Activated T-helper 1 cell treated with anti-CD3 and anti-CD28 coated beads, Interleukin-2, amount 50 U/mL, for 16 hours (primary cell): ENCODE measurements at regions not wholly inside any gene's neighbourhood (a gene's known extent, or its start where the extent isn't known, plus 50 kb on each side); places are given as distances from the start of the nearest gene placed in this dataset.
"Not testable (repeated sequence)": the region's sequence is repeated elsewhere in the genome, so short reads cannot be mapped to it uniquely, and the experiment has no call there.

Experiments used
- DNase-seq, 2 donors: peaks; one replicate each; pipeline ENCODE4 v3.0.0-alpha.2; 2020; ENCODE audit warnings: low read depth in 1 of 2, low spot score in 1 of 2

DNA sequence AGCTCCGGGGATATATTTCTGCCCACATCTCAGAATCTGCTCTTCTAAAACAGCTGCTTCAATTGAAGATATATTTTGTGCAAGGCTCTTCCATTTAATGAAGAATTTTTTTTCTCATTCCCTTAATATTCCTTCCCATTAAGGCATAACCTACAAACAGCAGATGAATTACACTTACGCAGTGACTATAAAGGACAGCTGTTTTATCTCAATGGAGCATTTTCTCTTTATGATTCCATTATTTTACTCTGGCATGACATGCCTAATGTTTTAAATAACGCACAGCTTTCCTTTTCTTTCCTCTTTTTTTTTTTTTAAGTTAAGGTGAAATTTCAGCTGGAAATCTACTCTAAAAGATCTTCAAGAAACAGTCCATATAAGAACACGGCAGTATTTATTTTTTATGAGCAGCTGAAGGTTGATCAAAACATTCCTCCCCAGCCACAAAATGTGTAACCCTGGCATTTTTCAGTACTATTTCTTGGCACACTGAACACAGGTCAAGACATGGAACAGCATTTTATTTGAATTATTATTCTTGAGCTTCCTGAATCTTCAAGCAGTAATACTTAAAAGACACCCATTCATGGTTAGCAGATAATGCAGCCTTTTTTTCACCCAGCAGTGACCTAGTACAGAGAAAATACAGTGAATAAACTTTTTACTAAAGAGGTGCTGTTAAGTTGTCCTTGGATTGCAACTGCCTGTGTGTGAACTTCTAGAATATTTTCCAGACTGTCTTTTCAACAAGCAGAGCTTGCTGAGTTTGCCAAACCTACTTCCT is 118.1 kb upstream of the FOXN3 start:
- no peak for DNase-seq

DNA sequence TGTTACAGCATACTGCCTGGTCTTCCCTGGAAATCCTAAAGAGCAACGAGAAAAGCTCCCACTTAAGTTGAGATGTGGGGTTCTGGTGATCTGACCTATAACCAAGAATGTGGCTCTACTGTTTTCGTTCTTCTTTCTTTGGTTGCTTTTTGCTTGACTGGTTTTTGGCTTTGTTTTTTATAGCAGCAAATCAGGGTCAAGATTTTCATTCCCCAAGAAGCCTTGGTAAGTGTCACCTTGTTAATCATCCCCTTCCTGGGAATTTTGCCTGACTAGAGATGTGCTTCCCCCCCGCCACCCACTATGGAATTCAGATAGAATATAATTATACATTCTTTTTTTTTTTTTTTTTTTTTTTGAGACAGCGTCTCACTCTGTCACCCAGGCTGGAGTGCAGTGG is 116.7 kb upstream of the FOXN3 start:
- DNase-seq, result no peak

DNA sequence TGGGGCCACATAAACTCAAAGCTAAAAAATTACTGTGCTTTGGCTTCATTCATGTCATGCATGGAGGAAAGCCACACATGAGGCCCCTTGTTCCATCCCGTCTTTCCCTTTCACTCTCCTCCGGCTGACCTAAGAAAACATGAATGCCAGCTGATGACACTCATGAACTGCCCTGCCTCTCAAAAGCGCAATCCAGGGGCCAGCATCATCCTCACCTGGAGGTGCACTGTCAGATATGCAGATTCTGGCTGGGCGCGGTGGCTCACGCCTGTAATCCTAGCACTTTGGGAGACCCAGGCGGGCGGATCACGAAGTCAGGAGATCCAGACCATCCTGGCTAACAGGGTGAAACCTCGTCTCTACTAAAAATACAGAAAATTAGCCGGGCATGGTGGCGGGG is 116.1 kb upstream of the FOXN3 start:
- DNase-seq, result no peak

DNA sequence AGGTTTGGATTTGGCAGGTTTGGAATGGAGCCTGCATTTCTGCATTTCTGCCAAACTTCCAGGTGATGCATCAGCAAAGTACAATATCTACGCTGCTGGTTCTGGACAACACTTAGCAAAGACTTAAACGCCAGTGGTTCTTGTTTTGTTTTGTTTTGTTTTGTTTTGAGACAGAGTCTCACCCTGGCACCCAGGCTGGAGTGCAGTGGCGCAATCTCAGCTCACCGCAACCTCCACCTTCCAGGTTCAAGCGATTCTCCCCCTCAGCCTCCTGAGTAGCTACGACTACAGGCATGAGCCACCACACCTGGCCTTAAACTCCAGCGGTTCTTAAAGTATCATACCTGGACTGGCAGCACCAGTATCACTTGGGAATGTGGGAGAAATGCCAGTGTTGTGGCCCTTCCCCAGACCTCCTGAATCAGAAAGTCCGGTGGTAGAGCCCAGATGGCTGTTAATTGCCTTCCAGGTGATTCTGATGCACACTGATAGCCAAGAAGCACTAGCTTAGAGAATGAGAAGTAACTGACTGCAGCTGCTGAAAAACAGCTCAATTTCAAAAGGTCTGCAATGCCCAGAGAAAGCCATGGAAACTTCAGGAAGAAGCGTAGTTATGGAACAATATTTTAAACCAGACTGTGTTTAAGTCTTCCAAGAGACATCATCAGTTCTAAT is 114.8 kb upstream of the FOXN3 start:
- DNase-seq, result no peak

DNA sequence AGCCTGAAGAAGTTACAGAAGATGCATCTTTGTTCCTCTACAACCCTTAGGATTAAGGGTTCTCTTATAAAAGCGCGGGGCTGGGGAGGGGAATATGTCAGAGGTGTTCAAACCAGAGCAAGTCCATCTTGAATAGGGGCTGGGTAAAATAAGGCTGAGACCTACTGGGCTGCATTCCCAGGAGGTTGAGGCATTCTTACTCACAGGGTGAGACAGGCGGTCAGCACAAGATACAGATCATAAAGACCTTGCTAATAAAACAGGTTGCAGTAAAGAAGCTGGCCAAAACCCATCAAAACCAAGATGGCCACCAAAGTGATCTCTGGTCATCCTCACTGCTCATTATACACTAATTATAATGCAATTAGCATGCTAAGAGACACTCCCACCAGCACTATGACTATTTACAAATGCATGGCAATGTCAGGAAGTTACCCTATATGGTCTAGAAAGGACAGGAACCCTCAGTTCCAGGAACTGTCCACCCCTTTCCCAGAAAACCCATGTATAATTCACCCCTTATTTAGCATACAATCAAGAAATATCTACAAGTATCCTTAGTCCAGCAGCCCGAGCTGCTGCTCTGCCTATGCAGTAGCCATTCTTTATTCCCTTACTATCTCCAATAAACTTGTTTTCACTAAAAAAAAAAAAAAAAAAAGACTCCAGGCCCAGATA is 108.1 kb upstream of the FOXN3 start:
- DNase-seq, result no peak

DNA sequence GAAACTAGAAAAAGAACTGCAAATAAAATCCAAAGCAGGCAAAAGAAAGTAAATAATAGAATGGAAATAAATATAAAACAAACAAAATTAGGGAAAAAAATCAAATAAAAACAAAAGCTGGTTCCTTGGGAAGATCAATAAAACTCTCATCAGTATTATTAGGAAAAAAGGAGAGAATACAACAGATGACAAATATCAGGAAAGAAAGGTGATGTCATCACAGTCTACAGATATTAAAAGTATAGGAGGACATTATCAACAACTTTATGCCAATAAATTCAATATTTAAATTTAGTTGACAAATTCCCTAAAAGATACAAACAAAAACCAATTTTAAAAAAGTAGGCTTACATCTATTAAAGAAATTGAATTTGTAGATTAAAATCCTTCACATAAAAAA is 107.4 kb upstream of the FOXN3 start:
- DNase-seq, result no peak

DNA sequence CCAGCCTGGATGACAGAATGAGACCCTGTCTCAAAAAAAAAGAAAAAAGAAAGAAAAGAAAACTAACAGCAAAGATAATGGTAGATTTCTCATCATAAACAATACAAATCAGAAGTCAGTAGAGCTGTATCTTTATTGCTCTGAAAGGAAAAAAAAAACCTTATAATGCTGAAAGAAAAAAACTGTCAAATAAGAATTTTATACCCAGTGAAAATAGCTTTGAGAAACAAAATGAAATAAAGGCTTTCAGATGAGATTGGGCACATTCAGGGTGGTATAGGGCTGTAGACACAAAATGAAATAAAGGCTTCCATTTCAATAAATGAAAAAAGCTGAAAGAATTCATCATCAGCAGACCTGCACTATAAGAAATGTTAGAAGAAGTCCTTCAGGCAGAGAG is 105.0 kb upstream of the FOXN3 start:
- DNase-seq, result no peak

DNA sequence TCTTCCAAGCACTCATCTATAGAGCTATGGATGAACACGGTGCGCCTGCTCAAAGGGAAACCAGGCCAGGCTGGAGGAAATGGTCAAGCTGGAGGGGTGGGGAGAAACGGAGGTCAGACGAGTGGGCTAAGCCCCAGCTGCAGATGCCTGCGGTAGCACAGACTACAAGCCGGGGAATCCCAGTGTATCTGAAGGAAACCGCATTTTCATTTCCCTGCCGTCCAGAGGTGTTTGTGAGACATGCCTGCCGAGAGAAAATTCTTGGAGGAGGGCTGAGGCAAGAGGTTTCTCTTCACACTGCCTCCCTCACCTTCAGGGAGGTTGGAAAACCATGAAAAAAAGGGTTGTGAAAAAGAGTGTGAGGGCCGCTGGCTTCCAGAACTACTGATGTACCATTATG is 102.0 kb upstream of the FOXN3 start:
- DNase-seq, result no peak

DNA sequence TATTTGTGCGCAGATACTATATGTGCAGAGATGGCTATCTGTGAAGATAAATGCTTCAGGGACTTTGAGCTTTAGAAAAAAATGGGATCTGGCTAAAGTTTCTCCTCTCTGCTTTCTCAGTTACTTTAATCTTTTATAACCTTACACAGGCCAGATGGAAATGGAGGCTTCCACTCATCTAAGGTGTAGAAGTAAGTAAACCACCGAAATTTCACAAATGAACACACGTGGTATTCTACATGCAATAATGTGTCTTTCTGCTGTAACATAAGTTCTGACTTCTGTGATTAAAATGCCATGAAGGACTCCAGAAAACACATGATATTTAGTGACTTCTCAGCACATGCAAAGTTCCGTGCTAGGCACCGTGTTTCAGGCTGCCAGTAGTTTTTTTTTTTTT is 99.1 kb upstream of the FOXN3 start:
- no peak for DNase-seq

DNA sequence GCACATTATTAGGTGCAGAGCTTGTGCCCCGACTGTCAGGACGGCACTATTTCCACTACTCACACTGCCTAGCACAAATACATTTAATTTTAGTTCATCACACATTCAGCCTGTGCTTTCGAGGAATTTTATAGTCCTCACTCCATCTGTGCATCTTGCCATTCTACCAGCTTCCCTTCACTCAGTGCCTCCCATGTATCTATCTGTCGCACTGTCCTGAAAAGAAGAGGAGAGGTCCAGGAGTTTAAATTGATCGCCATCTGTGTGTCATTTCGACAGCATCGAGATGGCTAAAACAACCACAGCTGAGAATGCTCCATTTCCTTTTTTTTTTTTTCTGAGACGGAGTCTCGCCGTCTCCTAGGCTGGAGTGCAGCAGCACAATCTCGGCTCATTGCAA is 97.6 kb upstream of the FOXN3 start:
- no peak for DNase-seq

DNA sequence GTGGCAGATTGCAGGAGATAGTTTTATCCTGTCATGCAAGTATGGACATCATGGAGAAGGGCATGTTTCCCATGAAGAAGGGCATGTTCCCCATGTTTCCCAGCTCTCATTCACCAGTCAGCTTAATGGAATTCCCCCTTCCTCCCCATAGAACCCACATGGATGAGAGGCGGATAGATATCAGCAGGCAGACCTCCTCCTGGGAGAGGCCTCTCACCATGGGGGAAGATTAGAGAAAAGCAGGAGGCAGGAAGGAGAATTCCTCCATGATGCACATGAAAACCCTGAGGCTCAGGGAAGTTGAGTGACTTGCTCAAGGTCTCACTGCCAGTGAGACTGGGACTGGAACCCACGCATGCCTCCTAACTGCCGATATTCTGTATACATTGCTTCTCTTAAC is 92.9 kb upstream of the FOXN3 start:
- no peak for DNase-seq

DNA sequence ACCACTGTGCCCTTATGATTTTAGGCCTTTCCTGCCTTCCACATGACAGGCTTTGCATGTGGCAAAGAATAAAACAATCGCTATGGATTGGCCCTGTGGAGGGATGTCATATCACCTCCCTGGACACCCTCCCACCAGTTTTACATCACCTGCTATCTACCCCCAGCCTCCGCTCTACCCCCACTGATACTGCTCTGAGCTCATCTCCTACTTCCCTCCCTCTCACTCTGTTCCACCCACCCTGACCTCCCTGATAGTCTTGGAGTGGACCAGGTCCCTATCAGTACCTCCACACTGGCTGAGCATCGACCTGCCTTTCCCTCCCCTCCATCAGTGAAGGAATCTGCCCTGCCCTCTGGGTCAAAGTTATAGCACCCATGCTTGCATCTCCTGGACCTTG is 91.8 kb upstream of the FOXN3 start:
- DNase-seq, result no peak

DNA sequence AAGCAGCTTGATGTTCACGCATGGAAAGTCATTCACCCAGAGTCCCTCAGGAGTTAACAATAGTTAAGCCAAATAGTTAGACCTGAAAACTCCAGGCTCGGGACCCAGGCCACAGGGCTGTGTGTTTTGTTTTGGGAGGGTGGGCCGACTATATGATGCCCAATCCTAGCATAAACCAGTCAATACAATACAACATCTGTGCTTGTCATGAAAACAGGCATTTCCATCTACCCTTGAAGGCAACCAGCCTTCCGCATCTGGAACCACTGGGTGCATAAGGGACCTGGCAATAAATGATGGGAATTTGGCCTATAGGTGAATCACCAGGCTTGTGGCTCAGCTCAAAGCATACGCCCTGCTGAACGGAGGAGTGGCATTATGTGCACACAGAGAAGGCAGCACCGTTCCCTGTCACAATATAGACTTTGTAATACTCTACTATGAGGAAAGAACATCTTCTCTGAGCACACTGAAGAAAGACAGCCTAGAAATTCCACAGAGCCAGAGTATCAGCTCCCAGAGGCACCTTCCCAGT is 91.0 kb upstream of the FOXN3 start:
- DNase-seq, result no peak

DNA sequence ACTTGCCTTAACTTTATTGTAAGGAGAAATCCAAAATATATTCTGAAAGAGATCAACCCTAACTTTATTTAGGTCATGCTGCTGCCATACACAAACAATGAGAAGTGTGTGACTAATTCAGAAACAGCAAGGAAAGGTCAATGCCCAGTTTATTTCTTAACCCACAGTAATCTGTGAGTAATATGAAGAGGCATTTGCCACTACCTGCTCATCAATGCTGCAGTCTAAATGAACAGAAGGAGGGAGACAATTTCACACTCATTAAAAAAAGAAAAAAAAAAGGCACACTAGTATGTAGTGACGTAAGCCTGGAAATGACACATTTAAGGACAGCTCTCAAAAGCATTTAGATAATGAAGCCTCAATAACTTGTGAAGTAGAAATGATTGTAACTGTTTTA is 90.5 kb upstream of the FOXN3 start:
- DNase-seq, result no peak

DNA sequence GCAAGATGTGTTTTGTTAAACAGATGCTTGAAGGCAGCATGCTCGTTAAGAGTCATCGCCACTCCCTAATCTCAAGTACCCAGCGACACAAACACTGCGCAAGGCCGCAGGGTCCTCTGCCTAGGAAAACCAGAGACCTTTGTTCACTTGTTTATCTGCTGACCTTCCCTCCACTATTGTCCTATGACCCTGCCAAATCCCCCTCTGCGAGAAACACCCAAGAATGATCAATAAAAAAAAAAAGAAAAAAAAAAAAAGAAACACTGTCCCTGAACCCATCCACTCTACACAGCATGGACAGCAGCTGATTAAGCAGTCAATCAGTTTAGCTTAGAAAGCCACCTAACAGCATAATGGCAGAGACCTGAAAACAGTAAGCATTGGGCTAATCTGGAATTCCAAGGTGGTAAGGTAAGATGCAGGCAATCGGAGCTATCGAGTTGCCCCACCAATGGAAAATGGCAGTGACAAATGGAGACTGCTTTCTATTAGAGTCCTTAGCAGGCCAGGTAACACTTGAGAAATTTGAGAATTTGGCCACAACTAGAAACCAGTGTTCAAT is 89.9 kb upstream of the FOXN3 start:
- DNase-seq, result not testable (repeated sequence)

DNA sequence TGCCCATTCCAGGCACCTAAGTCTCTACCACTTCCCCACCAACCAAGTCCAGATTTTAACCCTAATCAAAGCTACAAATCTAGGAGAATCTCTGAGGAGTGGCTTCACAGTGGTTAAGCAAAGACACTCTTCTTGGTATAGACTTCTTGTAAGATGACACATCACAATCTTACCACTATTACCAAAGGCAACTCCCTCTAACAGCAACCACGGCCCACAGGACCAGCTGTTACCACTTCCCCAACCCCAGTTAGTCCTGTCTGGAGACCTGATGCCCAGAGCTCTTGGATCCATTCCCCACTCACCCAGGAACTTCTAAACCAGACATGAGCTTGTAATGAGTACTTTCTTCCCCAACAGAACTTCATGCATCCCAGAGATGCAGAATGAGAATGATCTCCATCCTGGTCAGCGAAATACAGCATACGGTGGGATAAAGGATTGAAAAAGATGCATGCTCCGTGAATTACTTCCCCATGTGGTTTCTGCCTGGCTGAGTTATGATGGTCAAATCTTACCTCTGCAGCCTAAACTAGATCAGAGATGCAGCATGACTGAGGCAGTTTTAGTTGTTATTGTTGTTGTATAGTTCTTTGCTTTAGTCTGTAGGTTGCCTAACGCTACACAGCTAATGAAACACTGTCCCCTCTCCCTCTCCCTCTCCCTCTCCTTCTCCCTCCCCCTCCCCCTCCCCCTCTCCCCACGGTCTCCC is 87.7 kb upstream of the FOXN3 start:
- DNase-seq, result no peak

DNA sequence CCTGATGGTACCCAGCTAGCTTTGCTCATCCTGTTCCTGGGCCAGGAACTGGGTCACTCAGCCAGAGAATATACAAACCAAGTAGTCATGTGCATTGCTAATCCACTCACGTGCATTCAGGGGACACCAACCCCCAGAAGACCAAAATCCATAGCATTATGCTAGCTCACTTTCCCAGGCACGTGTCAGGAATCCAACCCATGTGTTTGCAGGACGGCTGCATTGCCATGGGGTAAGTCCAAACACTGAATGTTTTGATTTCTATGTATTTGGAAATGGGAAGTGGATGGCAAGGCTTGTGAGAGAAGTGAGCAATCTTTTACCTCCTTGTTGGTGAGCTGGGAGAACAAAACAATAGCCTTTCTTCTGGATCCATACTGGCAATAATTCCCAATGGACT is 87.1 kb upstream of the FOXN3 start:
- no peak for DNase-seq

DNA sequence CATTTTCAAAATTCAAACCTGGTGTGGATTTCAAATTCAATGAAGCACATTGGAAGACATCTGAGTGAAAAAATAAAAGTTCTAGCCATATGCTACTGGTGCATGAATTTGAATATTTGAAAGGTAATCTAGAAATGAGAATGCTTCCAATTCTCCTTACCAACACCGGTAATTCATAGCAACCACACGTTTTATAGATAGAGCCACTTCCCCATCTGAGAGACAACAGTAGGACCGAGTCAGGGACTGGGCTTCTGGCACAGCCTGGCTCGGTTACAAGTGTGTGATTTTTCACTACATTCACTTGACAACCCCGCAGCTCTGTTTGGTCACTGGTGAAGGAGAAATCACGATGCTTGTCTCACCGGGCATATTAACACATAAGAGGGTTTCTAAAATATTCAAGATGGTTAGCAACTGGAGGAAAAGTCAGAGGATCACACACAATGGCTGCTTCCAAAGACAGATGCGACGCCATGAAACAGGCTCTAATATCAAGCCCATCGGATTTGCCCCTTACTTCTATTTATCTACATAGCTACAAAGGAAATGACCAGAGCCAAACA is 86.5 kb upstream of the FOXN3 start:
- no peak for DNase-seq

DNA sequence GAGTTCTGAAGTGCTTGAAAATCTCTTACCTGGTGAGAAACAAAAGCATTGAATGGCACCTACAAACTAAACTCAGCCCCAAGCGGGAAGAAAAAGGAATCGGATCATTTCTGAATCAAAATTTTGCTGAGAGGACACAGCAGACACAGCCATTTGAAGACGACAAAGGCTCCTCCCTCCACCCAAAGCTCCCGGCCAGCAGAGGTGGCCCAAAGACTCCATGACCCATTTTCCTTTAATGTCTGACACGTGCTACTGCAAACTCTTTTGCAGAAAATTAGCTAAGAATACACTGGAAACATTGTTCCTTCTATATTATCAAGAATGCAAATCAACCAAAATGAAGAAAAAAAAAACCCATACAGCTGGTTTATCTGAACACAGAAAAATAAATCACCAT is 85.9 kb upstream of the FOXN3 start:
- no peak for DNase-seq

DNA sequence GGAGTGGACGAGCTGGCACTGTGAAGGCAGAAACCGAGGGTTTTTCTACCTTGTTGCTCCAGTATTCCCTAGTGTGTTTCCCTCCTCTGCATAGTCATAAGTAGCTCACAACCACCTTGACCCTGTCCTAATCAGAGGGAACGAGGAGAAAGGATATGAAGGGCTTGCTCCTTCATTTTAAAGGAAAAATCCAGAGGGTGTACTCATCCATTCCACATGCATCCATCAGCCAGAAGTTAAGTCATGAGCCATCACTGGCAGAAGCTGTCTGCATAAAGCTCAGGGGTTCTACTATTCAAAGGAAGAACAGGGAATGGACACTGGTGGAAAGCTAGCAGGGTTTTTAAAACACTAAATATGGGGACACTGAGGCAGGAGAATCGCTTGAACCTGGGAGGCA is 84.3 kb upstream of the FOXN3 start:
- DNase-seq, result no peak

DNA sequence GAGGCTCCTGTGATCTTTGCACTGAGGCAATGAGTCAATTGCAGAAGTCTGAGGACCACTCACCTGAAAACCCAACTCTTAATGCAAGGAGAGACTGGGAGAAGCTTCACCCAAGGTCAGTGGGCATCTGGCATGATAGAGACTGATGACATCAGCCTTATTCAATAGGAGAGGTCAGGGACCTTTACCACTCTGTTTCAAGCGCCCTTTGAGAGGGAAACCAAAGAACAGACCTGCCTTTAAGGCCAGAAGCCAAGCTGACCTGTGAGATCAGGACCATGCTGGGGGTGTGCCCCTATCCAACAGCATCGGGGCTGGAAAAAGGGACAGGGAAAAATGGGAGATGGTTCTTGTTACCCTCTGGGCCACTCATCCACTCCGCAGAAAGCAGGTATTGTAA is 83.3 kb upstream of the FOXN3 start:
- DNase-seq, result no peak
